ENCODE measurements at regions not wholly inside any gene's neighbourhood (a gene's known extent, or its start where the extent isn't known, plus 50 kb on each side); places are given as distances from the start of the nearest gene placed in this dataset.

DNA sequence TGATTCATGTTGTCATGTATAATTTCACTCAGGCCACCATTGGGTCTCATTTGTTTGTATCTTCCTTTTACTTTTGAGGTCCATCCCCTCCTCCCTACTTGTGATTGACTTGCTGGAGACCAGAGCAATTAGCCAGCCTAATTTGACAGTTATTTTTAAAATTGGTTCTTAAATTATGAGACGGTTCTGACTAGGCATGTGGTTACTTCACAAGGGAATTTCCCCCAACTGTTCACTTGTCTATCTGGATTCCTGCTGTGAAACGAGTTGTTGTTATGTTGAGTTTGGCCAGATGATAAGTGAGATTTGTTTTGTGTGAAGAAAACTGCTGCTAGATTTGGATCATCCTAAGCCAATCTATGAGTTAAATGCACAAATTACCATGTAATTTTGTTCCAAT lies 359.1 kb downstream of the BARHL2 start:
- Histone ChIP-seq H3K36me3 (no peaks in the 10 kb centered on the region), H3K4me1 (peaks cover 0 to 12% (median 0%) of the 10 kb centered on the region in 4 donors), H3K4me3 (no peak overlapping the region), H3K27ac (no peak overlapping the region), H3K27me3 (peaks cover 0 to 2% of the 10 kb centered on the region in 2 donors), H3K9me3 (no peaks in the 10 kb centered on the region)
- DNase-seq = no peak
- TF ChIP-seq, protein P1, sequence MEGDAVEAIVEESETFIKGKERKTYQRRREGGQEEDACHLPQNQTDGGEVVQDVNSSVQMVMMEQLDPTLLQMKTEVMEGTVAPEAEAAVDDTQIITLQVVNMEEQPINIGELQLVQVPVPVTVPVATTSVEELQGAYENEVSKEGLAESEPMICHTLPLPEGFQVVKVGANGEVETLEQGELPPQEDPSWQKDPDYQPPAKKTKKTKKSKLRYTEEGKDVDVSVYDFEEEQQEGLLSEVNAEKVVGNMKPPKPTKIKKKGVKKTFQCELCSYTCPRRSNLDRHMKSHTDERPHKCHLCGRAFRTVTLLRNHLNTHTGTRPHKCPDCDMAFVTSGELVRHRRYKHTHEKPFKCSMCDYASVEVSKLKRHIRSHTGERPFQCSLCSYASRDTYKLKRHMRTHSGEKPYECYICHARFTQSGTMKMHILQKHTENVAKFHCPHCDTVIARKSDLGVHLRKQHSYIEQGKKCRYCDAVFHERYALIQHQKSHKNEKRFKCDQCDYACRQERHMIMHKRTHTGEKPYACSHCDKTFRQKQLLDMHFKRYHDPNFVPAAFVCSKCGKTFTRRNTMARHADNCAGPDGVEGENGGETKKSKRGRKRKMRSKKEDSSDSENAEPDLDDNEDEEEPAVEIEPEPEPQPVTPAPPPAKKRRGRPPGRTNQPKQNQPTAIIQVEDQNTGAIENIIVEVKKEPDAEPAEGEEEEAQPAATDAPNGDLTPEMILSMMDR (IDR thresholded peaks at IDR 0.05) = no peak
- intact Hi-C loops (cut with DNase I; ENCODE audit: low total_unique reads) = no loop called here

DNA sequence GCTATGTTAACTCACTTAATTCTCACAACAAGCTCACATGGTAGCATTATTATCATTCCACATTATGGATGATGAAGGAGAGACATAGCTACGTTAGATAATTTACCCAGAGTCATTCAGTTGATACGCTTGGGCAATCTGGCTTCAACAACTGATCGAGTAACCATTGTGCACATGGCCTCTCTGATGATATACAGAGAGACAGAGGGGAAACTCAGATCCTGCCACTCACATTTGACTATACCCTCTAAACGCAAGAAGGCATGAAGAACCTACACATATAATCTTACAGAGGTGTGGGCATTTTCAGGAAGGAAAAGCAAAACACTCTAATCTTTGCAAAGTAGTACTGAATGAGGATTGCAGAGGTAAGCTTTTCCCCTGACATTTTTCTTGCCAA lies 360.1 kb downstream of the BARHL2 start:
- Histone ChIP-seq H3K4me3 (no peak overlapping the region), H3K27ac (no peak overlapping the region), H3K27me3 (peaks cover 0 to 3% of the 10 kb centered on the region in 2 donors), H3K9me3 (no peaks in the 10 kb centered on the region), H3K36me3 (no peaks in the 10 kb centered on the region), H3K4me1 (peaks cover 0 to 12% (median 0%) of the 10 kb centered on the region in 4 donors)
- DNase-seq = no peak
- TF ChIP-seq, protein P1 (IDR thresholded peaks at IDR 0.05) = no peak
- intact Hi-C loops (cut with DNase I; ENCODE audit: low total_unique reads) = no loop called here

DNA sequence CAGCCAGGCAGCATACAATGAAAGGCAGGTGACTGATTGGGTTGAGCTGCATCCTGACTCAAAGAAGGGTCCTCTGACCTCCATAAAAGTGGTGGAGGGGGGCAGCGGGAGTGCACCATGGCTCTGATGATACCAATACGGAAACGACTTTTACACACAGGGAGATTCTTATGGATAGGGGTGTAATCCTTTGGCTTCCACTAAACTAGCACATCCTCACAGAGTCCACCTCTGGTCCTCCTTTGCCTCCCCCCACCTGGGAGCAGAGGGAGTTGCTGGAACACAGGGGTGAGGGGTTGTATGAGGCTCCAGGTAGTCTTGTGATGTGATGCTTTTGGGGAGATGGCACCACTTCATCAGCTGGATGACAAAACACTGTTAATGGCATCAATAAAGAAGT lies 361.0 kb downstream of the BARHL2 start:
- intact Hi-C loops (cut with DNase I; ENCODE audit: low total_unique reads) = no loop called here
- Histone ChIP-seq H3K36me3 (no peaks in the 10 kb centered on the region), H3K4me3 (no peak overlapping the region), H3K4me1 (peaks cover 0 to 12% (median 0%) of the 10 kb centered on the region in 4 donors), H3K27ac (no peak overlapping the region), H3K27me3 (peaks cover 0 to 3% of the 10 kb centered on the region in 2 donors), H3K9me3 (no peaks in the 10 kb centered on the region)
- DNase-seq = no peak
- TF ChIP-seq, protein P1 (IDR thresholded peaks at IDR 0.05) = no peak

DNA sequence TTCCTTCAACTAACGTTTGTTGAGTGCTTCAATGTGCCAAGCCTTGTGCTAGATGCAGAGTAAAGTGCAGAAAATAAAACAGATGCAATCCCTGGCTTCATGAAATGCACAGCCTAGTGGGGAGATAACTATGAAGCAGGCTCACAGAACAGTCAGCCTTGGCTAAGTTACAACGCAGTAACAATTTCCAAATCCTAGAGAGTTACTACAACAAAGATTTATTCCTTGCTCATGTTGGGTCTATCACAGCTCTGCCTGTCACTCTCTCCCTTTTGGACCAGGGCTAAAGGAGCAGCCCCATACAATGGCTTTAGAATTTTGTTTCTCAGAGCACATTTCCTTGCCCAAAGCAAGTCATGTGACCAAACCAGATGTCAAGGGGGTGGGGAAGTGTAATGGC lies 359.8 kb downstream of the ZNF326 start:
- Histone ChIP-seq H3K27me3 (peaks cover 0 to 3% of the 10 kb centered on the region in 2 donors), H3K4me1 (peaks cover 0 to 12% (median 0%) of the 10 kb centered on the region in 4 donors), H3K9me3 (peaks cover 0 to under 1% (median 0%) of the 10 kb centered on the region in 3 donors), H3K27ac (no peak overlapping the region), H3K4me3 (no peak overlapping the region), H3K36me3 (no peaks in the 10 kb centered on the region)
- TF ChIP-seq, protein P1 (IDR thresholded peaks at IDR 0.05) = no peak
- no peak for DNase-seq
- intact Hi-C loops (cut with DNase I; ENCODE audit: low total_unique reads) = no loop called here

DNA sequence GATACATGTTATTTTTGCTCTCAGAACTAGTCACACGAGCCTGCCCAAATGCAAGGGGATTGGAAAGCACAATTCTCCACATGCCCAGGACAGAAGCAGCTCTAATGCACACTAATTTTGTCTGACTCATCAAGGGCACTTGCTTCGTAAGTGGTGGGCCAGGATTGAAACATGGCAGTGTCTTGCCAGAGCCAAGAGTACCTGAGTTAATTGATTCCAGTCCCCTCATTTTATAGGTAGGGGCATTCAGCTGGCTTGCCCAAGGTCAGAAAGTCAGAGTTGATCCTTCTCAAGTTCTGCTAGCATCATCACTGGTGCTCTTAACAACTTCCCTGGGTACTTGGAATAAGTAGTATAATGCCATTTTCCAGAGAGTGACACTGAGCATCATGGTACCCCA lies 356.1 kb downstream of the ZNF326 start:
- Histone ChIP-seq H3K4me3 (no peak overlapping the region), H3K27me3 (peaks cover 0 to 3% of the 10 kb centered on the region in 2 donors), H3K27ac (no peak overlapping the region), H3K4me1 (no peaks in the 10 kb centered on the region), H3K9me3 (peaks cover 0 to 10% (median 0%) of the 10 kb centered on the region in 3 donors), H3K36me3 (no peaks in the 10 kb centered on the region)
- TF ChIP-seq, protein P1 (IDR thresholded peaks at IDR 0.05) = no peak
- no peak for DNase-seq
- intact Hi-C loops (cut with DNase I; ENCODE audit: low total_unique reads) = no loop called here

DNA sequence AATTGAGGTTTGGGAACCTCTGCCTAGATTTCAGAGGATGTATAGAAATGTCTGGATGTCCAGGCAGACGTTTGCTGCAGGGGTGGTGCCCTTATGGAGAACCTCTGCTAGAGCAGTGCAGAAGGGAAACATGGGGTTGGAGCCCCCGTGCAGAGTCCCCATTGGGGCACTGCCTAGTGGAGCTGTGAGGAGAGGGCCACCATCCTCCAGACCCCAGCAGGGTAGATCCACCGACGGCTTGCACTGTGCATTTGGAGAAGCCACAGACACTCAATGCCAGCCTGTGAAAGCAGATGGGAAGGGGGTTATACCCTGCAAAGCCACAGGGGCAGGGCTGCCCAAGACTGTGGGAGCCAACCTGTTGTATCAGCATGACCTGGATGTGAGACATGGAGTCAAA lies 354.6 kb downstream of the ZNF326 start:
- no peak overlapping the region for H3K4me3 ChIP-seq
- H3K9me3 ChIP-seq = peaks cover 0 to 10% (median 0%) of the 10 kb centered on the region in 3 donors
- H3K36me3 ChIP-seq = no peaks in the 10 kb centered on the region
- DNase-seq = no peak
- no peaks in the 10 kb centered on the region for H3K4me1 ChIP-seq
- H3K27ac ChIP-seq = no peak overlapping the region
- TF ChIP-seq, protein P1 (IDR thresholded peaks at IDR 0.05) = no peak
- intact Hi-C loops (cut with DNase I; ENCODE audit: low total_unique reads) = no loop called here
- peaks cover 0 to 3% of the 10 kb centered on the region in 2 donors for H3K27me3 ChIP-seq

Measured in tibial artery (tissue), 4 donors.